Hepatocyte (in vitro differentiated cells): ENCODE measurements at regions not wholly inside any gene's neighbourhood (a gene's known extent, or its start where the extent isn't known, plus 50 kb on each side); places are given as distances from the start of the nearest gene placed in this dataset.

Source experiments
- EZH2phosphoT487 ChIP-seq: fragments of 200-600 bp; sonication (generic); IDR thresholded peaks from one replicate; pipeline ENCODE4 v1.6.1; 2018; ENCODE audit warnings: antibody characterized with exemption, mild to moderate bottlenecking, low read depth, moderate library complexity; ENCODE audit not compliant: unreplicated experiment, severe bottlenecking
- TF ChIP-seq, protein P1 (sequence below): fragments of 200-600 bp; sonication (generic); IDR thresholded peaks from 2 replicates; pipeline ENCODE4 v1.5.1; 2016; ENCODE audit warnings: antibody characterized with exemption, mild to moderate bottlenecking; ENCODE audit not compliant: poor library complexity

DNA sequence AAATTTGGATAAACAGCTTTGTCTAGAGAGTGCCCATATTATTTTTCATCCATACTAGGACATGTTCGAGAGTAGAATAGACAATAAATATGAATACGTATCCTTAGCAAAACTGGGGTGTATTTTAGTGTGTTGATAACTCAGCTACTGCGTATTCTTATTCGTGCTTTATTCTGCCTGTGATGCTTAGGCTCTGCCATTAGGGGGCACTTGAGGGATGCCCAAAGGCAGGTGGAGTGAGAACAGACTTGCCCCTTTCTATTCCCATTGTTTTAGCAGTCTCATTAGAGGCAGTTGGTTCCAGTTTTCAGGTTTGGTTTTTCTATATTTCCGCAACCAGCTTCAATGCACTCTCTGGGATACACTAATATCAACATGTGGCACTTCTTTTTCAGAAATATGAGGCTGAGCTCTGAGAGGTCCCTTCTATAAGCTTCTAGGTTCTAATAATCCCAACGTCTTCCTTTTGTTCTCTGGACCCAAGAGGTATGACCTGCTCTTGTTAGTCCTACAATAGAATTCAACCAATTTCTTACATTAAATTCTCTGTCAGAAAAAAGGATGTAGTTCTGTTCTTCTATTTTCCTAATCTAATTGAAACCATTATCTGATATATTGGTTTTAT, 985.7 kb upstream of the FBXO33 start:
- TF ChIP-seq, protein P1, sequence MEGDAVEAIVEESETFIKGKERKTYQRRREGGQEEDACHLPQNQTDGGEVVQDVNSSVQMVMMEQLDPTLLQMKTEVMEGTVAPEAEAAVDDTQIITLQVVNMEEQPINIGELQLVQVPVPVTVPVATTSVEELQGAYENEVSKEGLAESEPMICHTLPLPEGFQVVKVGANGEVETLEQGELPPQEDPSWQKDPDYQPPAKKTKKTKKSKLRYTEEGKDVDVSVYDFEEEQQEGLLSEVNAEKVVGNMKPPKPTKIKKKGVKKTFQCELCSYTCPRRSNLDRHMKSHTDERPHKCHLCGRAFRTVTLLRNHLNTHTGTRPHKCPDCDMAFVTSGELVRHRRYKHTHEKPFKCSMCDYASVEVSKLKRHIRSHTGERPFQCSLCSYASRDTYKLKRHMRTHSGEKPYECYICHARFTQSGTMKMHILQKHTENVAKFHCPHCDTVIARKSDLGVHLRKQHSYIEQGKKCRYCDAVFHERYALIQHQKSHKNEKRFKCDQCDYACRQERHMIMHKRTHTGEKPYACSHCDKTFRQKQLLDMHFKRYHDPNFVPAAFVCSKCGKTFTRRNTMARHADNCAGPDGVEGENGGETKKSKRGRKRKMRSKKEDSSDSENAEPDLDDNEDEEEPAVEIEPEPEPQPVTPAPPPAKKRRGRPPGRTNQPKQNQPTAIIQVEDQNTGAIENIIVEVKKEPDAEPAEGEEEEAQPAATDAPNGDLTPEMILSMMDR, result peak; percentile 70
- no peak for TF ChIP-seq EZH2phosphoT487
